Ascending aorta (tissue), 2 donors: ENCODE measurements at regions not wholly inside any gene's neighbourhood (a gene's known extent, or its start where the extent isn't known, plus 50 kb on each side); places are given as distances from the start of the nearest gene placed in this dataset.

ENCODE experiments used
- DNase-seq, 2 donors: peaks; one replicate each; pipeline ENCODE4 v3.0.0-alpha.2; 2019; ENCODE audit warnings: low spot score in 2 of 2
- H3K27ac ChIP-seq, 2 donors: fragments of 200-600 bp; sonication (generic); one replicate each; pipeline ENCODE4 v1.5.1; 2016 to 2017; ENCODE audit warnings: mild to moderate bottlenecking in 1 of 2
- H3K27me3 ChIP-seq: fragments of 200-600 bp; sonication (generic); one replicate; pipeline ENCODE4 v1.5.1; 2017
- H3K36me3 ChIP-seq, 2 donors: fragments of 200-600 bp; sonication (generic); one replicate each; pipeline ENCODE4 v1.5.1; 2016
- H3K4me1 ChIP-seq, 2 donors: fragments of 200-600 bp; sonication (generic); one replicate each; pipeline ENCODE4 v1.5.1; 2016 to 2017; ENCODE audit warnings: mild to moderate bottlenecking in 1 of 2
- H3K4me3 ChIP-seq, 2 donors: fragments of 200-600 bp; sonication (generic); one replicate each; pipeline ENCODE4 v1.5.1; 2016 to 2017; ENCODE audit warnings: mild to moderate bottlenecking in 1 of 2
- H3K9me3 ChIP-seq, 2 donors: fragments of 200-600 bp; sonication (generic); one replicate each; pipeline ENCODE4 v1.5.1; 2016
- intact Hi-C: fragments of 100-400 bp; cut with DNase I; formaldehyde crosslinking; loops from one replicate; pipeline ENCODE4 v1.15.1; 2023
- TF ChIP-seq, protein P1 (sequence below), 3 experiments: fragments of 200-600 bp in 2 of 3; fragments of 450-650 bp in 1 of 3; sonication (generic) in 2 of 3; IDR thresholded peaks; one replicate each; pipeline ENCODE4 v1.5.1; 2016 to 2019; ENCODE audit warnings: antibody characterized with exemption in 3 of 3, mild to moderate bottlenecking in 1 of 3, moderate library complexity in 1 of 3

DNA sequence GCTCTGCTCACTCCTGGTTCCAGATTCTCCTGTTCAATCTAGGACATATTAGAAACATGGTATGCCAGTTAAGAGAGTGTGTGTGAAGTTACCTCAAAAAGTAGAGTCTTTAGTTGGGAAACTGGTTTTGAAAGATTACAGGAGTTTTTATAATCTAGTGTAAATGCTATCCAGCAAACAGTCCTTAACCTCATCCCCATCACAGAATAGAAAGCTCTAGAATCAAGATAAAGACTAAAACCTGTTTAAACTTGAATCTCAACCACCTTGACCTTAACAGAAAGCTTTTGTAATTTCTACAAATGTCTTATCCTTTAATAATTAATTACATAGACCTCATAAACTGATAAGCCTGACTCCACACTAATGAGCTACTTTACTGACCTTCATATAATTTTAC lies 1288.7 kb upstream of the SORCS1 start:
- Histone ChIP-seq H3K27me3 (no peaks in the 10 kb centered on the region), H3K4me1 (no peaks in the 10 kb centered on the region), H3K9me3 (no peaks in the 10 kb centered on the region), H3K36me3 (no peaks in the 10 kb centered on the region), H3K27ac (no peak overlapping the region), H3K4me3 (no peak overlapping the region)
- intact Hi-C loops: no loop called here
- DNase-seq: no peak
- TF ChIP-seq, protein P1, sequence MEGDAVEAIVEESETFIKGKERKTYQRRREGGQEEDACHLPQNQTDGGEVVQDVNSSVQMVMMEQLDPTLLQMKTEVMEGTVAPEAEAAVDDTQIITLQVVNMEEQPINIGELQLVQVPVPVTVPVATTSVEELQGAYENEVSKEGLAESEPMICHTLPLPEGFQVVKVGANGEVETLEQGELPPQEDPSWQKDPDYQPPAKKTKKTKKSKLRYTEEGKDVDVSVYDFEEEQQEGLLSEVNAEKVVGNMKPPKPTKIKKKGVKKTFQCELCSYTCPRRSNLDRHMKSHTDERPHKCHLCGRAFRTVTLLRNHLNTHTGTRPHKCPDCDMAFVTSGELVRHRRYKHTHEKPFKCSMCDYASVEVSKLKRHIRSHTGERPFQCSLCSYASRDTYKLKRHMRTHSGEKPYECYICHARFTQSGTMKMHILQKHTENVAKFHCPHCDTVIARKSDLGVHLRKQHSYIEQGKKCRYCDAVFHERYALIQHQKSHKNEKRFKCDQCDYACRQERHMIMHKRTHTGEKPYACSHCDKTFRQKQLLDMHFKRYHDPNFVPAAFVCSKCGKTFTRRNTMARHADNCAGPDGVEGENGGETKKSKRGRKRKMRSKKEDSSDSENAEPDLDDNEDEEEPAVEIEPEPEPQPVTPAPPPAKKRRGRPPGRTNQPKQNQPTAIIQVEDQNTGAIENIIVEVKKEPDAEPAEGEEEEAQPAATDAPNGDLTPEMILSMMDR (IDR thresholded peaks at IDR 0.05): no peak

DNA sequence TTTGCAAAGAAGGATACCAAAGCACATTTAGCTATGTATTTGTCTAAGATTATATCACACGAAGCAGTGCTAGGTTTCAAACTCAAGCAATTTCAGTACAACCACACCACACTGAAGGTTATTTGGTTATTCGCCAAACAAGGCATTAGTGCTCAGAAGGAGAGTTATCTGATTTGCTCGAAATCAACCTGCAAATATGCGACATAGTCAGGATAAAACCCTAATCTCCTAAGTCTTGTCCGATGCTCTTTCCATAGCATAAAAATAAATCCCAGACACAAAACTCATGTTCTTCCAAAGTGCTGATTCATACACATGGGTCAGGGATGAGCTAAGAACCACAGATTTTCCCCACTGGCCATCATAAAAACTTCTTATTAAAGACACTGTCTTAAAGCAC lies 1288.0 kb upstream of the SORCS1 start:
- Histone ChIP-seq H3K4me3 (no peak overlapping the region), H3K27me3 (no peaks in the 10 kb centered on the region), H3K36me3 (no peaks in the 10 kb centered on the region), H3K27ac (no peak overlapping the region), H3K4me1 (no peaks in the 10 kb centered on the region), H3K9me3 (no peaks in the 10 kb centered on the region)
- DNase-seq: no peak
- TF ChIP-seq, protein P1 (IDR thresholded peaks at IDR 0.05): no peak
- intact Hi-C loops: no loop called here

- H3K4me3 ChIP-seq: no peak overlapping the region
- intact Hi-C loops: no loop called here
- DNase-seq: no peak
- H3K36me3 ChIP-seq: no peaks in the 10 kb centered on the region
- H3K27ac ChIP-seq: no peak overlapping the region
- H3K4me1 ChIP-seq: no peaks in the 10 kb centered on the region
- TF ChIP-seq, protein P1 (IDR thresholded peaks at IDR 0.05): no peak
- no peaks in the 10 kb centered on the region for H3K9me3 ChIP-seq
- H3K27me3 ChIP-seq: no peaks in the 10 kb centered on the region
Measured at GRCh38 chr10:108450280-108450679, 1285.8 kb upstream of the SORCS1 start.

DNA sequence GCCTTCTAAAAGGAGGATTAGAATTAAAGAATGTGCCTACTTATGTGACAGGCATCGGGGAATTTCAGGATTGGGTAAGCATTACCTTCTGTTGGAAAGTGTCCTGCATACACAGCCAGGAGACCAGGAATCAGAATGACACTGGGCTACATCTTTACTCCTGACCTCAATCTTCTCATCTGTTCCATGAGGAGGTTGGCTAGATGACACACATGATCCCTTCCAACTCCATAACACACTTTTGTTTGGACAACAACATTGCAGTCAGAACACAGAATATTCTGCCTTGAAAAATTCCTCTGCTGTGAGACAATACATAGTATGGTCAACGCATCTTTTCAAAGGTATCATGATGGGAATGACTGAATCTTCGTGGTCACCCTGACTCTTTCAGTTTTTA lies 1281.2 kb upstream of the SORCS1 start:
- Histone ChIP-seq H3K27ac (no peak overlapping the region), H3K27me3 (no peaks in the 10 kb centered on the region), H3K36me3 (no peaks in the 10 kb centered on the region), H3K4me3 (no peak overlapping the region), H3K4me1 (no peaks in the 10 kb centered on the region), H3K9me3 (no peaks in the 10 kb centered on the region)
- TF ChIP-seq, protein P1 (IDR thresholded peaks at IDR 0.05): no peak
- intact Hi-C loops: no loop called here
- DNase-seq: no peak

DNA sequence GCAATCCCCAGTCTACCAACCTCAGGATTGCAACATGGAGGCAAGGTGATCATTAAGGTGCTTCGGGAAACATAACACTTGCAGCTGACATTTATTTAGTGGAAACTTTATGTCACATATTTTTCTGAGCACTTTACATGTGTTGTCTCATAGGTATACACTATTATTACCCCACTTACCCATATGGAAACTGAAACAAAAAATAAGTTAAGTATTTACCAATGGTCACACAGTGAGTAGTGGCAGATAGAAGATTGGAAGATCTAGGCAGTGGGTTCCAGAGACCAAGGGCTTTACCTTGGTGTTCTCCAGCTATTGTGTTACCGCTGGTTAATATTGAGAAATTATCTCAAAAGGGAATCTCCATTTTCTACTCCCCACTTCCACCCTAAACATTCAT lies 1279.1 kb upstream of the SORCS1 start:
- Histone ChIP-seq H3K27me3 (no peaks in the 10 kb centered on the region), H3K4me3 (no peak overlapping the region), H3K9me3 (no peaks in the 10 kb centered on the region), H3K36me3 (no peaks in the 10 kb centered on the region), H3K27ac (no peak overlapping the region), H3K4me1 (no peaks in the 10 kb centered on the region)
- TF ChIP-seq, protein P1 (IDR thresholded peaks at IDR 0.05): no peak
- intact Hi-C loops: no loop called here
- DNase-seq: no peak

DNA sequence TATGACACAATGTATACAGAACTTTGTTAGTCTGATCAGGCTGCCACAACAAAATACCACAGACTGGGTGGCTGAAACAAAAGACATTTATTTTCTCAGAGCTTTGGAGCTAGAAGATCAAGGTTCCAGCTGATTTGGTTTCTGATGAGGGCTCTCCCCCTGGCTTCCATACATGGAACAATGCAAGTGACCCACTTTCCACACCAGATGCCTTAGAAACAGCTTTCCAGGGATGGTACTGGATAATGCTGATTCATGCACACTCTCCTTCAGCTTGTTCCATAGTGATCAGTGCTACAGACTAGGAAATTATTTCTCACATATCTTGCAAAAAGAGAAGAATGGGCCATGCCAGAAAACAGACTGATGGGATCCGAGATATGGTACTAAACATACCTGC lies 1274.9 kb upstream of the SORCS1 start:
- TF ChIP-seq, protein P1 (IDR thresholded peaks at IDR 0.05): no peak
- DNase-seq: no peak
- H3K27me3 ChIP-seq: no peaks in the 10 kb centered on the region
- no peaks in the 10 kb centered on the region for H3K36me3 ChIP-seq
- no peak overlapping the region for H3K4me3 ChIP-seq
- no peak overlapping the region for H3K27ac ChIP-seq
- no peaks in the 10 kb centered on the region for H3K9me3 ChIP-seq
- no peaks in the 10 kb centered on the region for H3K4me1 ChIP-seq
- intact Hi-C loops: no loop called here
